Endothelial cell of umbilical vein (primary cell): ENCODE measurements at regions not wholly inside any gene's neighbourhood (a gene's known extent, or its start where the extent isn't known, plus 50 kb on each side); places are given as distances from the start of the nearest gene placed in this dataset.

Source experiments
- BruUV-seq: library from RNA; stranded (reverse); fragments of 400-500 nt; replicated peaks from 2 replicates; lab custom pipeline; 2021; lab: Mats Ljungman, UMichigan
- CTCF ChIA-PET: fragments of 300-600, 350-600 bp; sonication (Branson Sonifier 250); formaldehyde crosslinking; loops from one replicate; lab custom pipeline; 2021; ENCODE audit warnings: antibody characterized with exemption, inconsistent platforms; lab: Charles Lee
- POLR2A ChIA-PET: fragments of 300-600, 350-600 bp; sonication (Branson Sonifier 250); formaldehyde crosslinking; loops from one replicate; lab custom pipeline; 2021; ENCODE audit warnings: antibody characterized with exemption, inconsistent platforms; lab: Charles Lee
- DNase-seq: peaks from one replicate; pipeline ENCODE4 v3.0.0-alpha.2; 2011; ENCODE audit warnings: low read depth, low spot score
- FAIRE-seq: peaks from 2 replicates; lab custom pipeline; 2011; peaks lifted over from hg19 to GRCh38; lab: Jason Lieb, UNC
- H2AFZ ChIP-seq: 2 replicates; pipeline ENCODE4 v1.6.0; 2012; ENCODE audit warnings: low read depth, low read length, control low read depth, inconsistent platforms
- H3K27ac ChIP-seq: 2 replicates; pipeline ENCODE4 v1.5.1; 2011; ENCODE audit warnings: low read depth, mild to moderate bottlenecking, control low read depth, low read length, moderate library complexity; ENCODE audit not compliant: insufficient read depth
- H3K27me3 ChIP-seq, 2 experiments: 2 replicates each; pipeline versions ENCODE4 v1.6.0 to v1.6.1; 2011; ENCODE audit warnings: low read length in 2 of 2, mixed read lengths in 1 of 2; ENCODE audit not compliant: control insufficient read depth in 2 of 2, insufficient read depth in 2 of 2
- H3K36me3 ChIP-seq, 2 experiments: 2 replicates in 1 of 2; 3 replicates in 1 of 2; pipeline ENCODE4 v1.5.1; 2011; ENCODE audit warnings: low read length in 2 of 2, mild to moderate bottlenecking in 1 of 2, moderate library complexity in 1 of 2; ENCODE audit not compliant: control insufficient read depth in 2 of 2, insufficient read depth in 2 of 2; ENCODE audit errors: extremely low read depth in 1 of 2
- H3K4me1 ChIP-seq: 3 replicates; pipeline ENCODE4 v1.5.1; 2011; ENCODE audit warnings: mild to moderate bottlenecking, low read length; ENCODE audit not compliant: control insufficient read depth, insufficient read depth; ENCODE audit errors: extremely low read depth
- H3K4me2 ChIP-seq: 2 replicates; pipeline ENCODE4 v1.6.1; 2011; ENCODE audit warnings: low read length, control low read depth, mixed read lengths; ENCODE audit not compliant: insufficient read depth
- H3K4me3 ChIP-seq, 3 experiments: fragments of 200-600 bp in 1 of 3; sonication (generic), shearing (Covaris generic) in 1 of 3; replicated peaks in 1 of 3; 2 replicates each; pipeline ENCODE4 v1.5.1; 2011 to 2016; ENCODE audit warnings: control low read depth in 3 of 3, low read length in 3 of 3, mild to moderate bottlenecking in 2 of 3, inconsistent platforms in 1 of 3, low read depth in 1 of 3, moderate library complexity in 1 of 3; ENCODE audit not compliant: insufficient read depth in 1 of 3
- H3K79me2 ChIP-seq: 2 replicates; pipeline ENCODE4 v1.6.0; 2012; ENCODE audit warnings: low read length, inconsistent platforms; ENCODE audit not compliant: control insufficient read depth, insufficient read depth
- H3K9ac ChIP-seq: replicated peaks from 2 replicates; pipeline ENCODE3; 2011; ENCODE audit warnings: low read length, control low read depth; ENCODE audit not compliant: insufficient read depth; ENCODE audit errors: extremely low read depth
- H3K9me1 ChIP-seq: replicated peaks from 3 replicates; pipeline ENCODE4 v1.6.0; 2011; ENCODE audit warnings: mild to moderate bottlenecking, low read length; ENCODE audit not compliant: control insufficient read depth, insufficient read depth; ENCODE audit errors: extremely low read depth
- H3K9me3 ChIP-seq: replicated peaks from 2 replicates; pipeline ENCODE4 v1.5.1; 2012; ENCODE audit warnings: low read length, inconsistent platforms; ENCODE audit not compliant: control insufficient read depth, insufficient read depth
- H4K20me1 ChIP-seq: replicated peaks from 2 replicates; pipeline ENCODE3; 2011; ENCODE audit warnings: mild to moderate bottlenecking, low read length; ENCODE audit not compliant: control insufficient read depth, insufficient read depth; ENCODE audit errors: extremely low read depth
- EZH2 ChIP-seq: IDR thresholded peaks from 2 replicates; pipeline ENCODE4 v1.6.1; 2012; ENCODE audit warnings: borderline replicate concordance, low read depth, mild to moderate bottlenecking, moderate library complexity, low read length, inconsistent platforms; ENCODE audit not compliant: severe bottlenecking
- FOS ChIP-seq: IDR thresholded peaks from 2 replicates; pipeline ENCODE4 v1.6.1; 2011; ENCODE audit warnings: mild to moderate bottlenecking, low read length, moderate library complexity, borderline replicate concordance; ENCODE audit not compliant: insufficient read depth
- GATA2 ChIP-seq: IDR thresholded peaks from 2 replicates; pipeline ENCODE4 v1.7.0; 2011; ENCODE audit warnings: low read depth, mild to moderate bottlenecking, moderate library complexity, mixed read lengths, low read length; ENCODE audit not compliant: insufficient read length, insufficient read depth
- JUN ChIP-seq: IDR thresholded peaks from 2 replicates; pipeline ENCODE4 v1.6.1; 2011; ENCODE audit warnings: borderline replicate concordance, low read depth; ENCODE audit not compliant: insufficient read length, insufficient read depth
- MYC ChIP-seq: IDR thresholded peaks from one replicate; pipeline ENCODE4 v1.6.1; 2011; ENCODE audit warnings: mild to moderate bottlenecking, low read depth, low read length
- POLR2A ChIP-seq: IDR thresholded peaks from 2 replicates; pipeline ENCODE4 v1.6.1; 2012; ENCODE audit warnings: low read depth, mild to moderate bottlenecking, control low read depth, low read length
- POLR2AphosphoS5 ChIP-seq: IDR thresholded peaks from 2 replicates; pipeline ENCODE4 v1.6.1; 2012; ENCODE audit warnings: low read depth, mild to moderate bottlenecking, control low read depth, low read length, moderate library complexity; ENCODE audit not compliant: insufficient read depth
- dilution Hi-C: fragments of 300-500 bp; cut with MboI; formaldehyde crosslinking; loops from one replicate; pipeline ENCODE4 v1.15.0; 2019; ENCODE audit warnings: low sequenced_read_pairs; ENCODE audit not compliant: extremely low pct_ligation_motif_present
- intact Hi-C: fragments of 100-400 bp; cut with micrococcal nuclease; formaldehyde crosslinking; loops from one replicate; pipeline ENCODE4 v1.10.0; 2022
- TF ChIP-seq, protein P1 (sequence below): IDR thresholded peaks from 2 replicates; pipeline ENCODE4 v1.6.1; 2011; ENCODE audit not compliant: insufficient read depth, insufficient read length
- TF ChIP-seq, protein P2 (sequence below), 2 donors: IDR thresholded peaks; 1 replicate in 1 of 2; 2 replicates in 1 of 2; pipeline ENCODE4 v1.5.1; 2011; ENCODE audit warnings: low read length in 2 of 2, mild to moderate bottlenecking in 2 of 2, moderate library complexity in 2 of 2, control low read depth in 1 of 2, inconsistent platforms in 1 of 2, low read depth in 1 of 2; ENCODE audit not compliant: insufficient read depth in 1 of 2; ENCODE audit errors: extremely low read depth in 1 of 2

DNA sequence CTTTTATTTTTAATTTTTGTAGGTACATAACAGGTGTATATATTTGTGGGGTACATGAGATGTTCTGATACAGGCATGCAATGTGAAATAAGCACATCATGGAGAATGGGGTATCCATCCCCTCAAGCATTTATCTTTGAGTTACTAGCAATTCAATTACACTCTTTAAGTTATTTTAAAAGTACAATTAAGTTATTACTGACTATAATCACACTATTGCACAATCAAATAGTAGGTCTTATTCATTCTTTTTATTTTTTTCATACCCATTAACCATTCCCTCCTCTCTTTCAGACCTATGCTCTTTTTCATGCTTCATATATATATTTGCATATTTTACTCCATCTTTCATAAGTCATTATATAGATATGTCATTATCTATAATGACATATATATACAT lies 93.3 kb downstream of the MAGEB5 start:
- dilution Hi-C loops, result no loop called here
- FAIRE-seq, result no peak
- ChIA-PET POLR2A (no interaction called here), CTCF (no interaction called here)
- Histone ChIP-seq H3K4me2 (no peak overlapping the region), H3K9ac (no peak overlapping the region), H3K79me2 (no peaks in the 10 kb centered on the region), H2AFZ (no peak overlapping the region), H3K27me3 (no peaks in the 10 kb centered on the region), H4K20me1 (no peaks in the 10 kb centered on the region), H3K9me3 (no peaks in the 10 kb centered on the region), H3K4me1 (no peaks in the 10 kb centered on the region), H3K9me1 (no peaks in the 10 kb centered on the region), H3K4me3 (no peak overlapping the region), H3K36me3 (no peaks in the 10 kb centered on the region), H3K27ac (no peak overlapping the region)
- no TSS peak for BruUV-seq
- DNase-seq, result no peak
- TF ChIP-seq JUN (no peak), GATA2 (no peak), POLR2AphosphoS5 (no peak), MYC (no peak), EZH2 (no peak), POLR2A (no peak), FOS (no peak)
- TF ChIP-seq, protein P1, sequence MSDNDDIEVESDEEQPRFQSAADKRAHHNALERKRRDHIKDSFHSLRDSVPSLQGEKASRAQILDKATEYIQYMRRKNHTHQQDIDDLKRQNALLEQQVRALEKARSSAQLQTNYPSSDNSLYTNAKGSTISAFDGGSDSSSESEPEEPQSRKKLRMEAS, result no peak
- TF ChIP-seq, protein P2, sequence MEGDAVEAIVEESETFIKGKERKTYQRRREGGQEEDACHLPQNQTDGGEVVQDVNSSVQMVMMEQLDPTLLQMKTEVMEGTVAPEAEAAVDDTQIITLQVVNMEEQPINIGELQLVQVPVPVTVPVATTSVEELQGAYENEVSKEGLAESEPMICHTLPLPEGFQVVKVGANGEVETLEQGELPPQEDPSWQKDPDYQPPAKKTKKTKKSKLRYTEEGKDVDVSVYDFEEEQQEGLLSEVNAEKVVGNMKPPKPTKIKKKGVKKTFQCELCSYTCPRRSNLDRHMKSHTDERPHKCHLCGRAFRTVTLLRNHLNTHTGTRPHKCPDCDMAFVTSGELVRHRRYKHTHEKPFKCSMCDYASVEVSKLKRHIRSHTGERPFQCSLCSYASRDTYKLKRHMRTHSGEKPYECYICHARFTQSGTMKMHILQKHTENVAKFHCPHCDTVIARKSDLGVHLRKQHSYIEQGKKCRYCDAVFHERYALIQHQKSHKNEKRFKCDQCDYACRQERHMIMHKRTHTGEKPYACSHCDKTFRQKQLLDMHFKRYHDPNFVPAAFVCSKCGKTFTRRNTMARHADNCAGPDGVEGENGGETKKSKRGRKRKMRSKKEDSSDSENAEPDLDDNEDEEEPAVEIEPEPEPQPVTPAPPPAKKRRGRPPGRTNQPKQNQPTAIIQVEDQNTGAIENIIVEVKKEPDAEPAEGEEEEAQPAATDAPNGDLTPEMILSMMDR (IDR thresholded peaks at IDR 0.05; ENCODE audit: extremely low read depth in 1 of 2, insufficient read depth in 1 of 2, low read depth in 1 of 2, low read length in 2 of 2), result no peak
- intact Hi-C loops, result no loop called here
